Liver (tissue), 8 donors: ENCODE measurements at regions not wholly inside any gene's neighbourhood (a gene's known extent, or its start where the extent isn't known, plus 50 kb on each side); places are given as distances from the start of the nearest gene placed in this dataset.

Source experiments
- DNase-seq: peaks from one replicate; pipeline ENCODE4 v3.0.0-alpha.2; 2017; ENCODE audit warnings: low spot score
- H3K27ac ChIP-seq, 2 donors: one replicate each; pipeline ENCODE4 v1.7.0; 2013; ENCODE audit warnings: inconsistent platforms in 2 of 2, low read length in 2 of 2, control low read depth in 1 of 2, low read depth in 1 of 2, mild to moderate bottlenecking in 1 of 2
- H3K27me3 ChIP-seq, 4 donors: one replicate each; pipeline versions ENCODE4 v1.6.1 to v1.7.0; 2013; ENCODE audit warnings: low read length in 3 of 4, inconsistent platforms in 1 of 4, mild to moderate bottlenecking in 1 of 4, moderate library complexity in 1 of 4; ENCODE audit not compliant: control insufficient read depth in 4 of 4, insufficient read depth in 4 of 4
- H3K36me3 ChIP-seq, 4 donors: one replicate each; pipeline versions ENCODE4 v1.6.1 to v1.7.0; 2013; ENCODE audit warnings: low read length in 3 of 4, mild to moderate bottlenecking in 3 of 4, low read depth in 1 of 4, moderate library complexity in 1 of 4; ENCODE audit not compliant: control insufficient read depth in 4 of 4, insufficient read depth in 3 of 4
- H3K4me1 ChIP-seq, 4 donors: one replicate each; pipeline versions ENCODE4 v1.6.1 to v1.7.0; 2013; ENCODE audit warnings: low read length in 3 of 4, mild to moderate bottlenecking in 3 of 4, moderate library complexity in 1 of 4; ENCODE audit not compliant: control insufficient read depth in 4 of 4, insufficient read depth in 4 of 4
- H3K4me3 ChIP-seq, 3 donors: one replicate each; pipeline versions ENCODE4 v1.6.1 to v1.7.0; 2013; ENCODE audit warnings: low read length in 3 of 3, control low read depth in 1 of 3, low read depth in 1 of 3, mild to moderate bottlenecking in 1 of 3
- H3K9ac ChIP-seq, 2 donors: one replicate each; pipeline ENCODE4 v1.7.0; 2013; ENCODE audit warnings: low read length in 2 of 2, mild to moderate bottlenecking in 2 of 2, moderate library complexity in 2 of 2, control low read depth in 1 of 2, low read depth in 1 of 2
- H3K9me3 ChIP-seq, 4 donors: one replicate each; pipeline versions ENCODE4 v1.6.1 to v1.7.0; 2013; ENCODE audit warnings: low read length in 3 of 4; ENCODE audit not compliant: control insufficient read depth in 4 of 4
- ATF3 ChIP-seq: IDR thresholded peaks from 2 replicates; pipeline ENCODE4 v1.6.1; 2016; ENCODE audit warnings: antibody characterized with exemption
- CTCF ChIP-seq: fragments of 150-350 bp; IDR thresholded peaks from 2 replicates; pipeline ENCODE4 v1.5.1; 2017; ENCODE audit warnings: improper control_type of control experiment, low read depth, low read length; ENCODE audit not compliant: missing input control
- EGR1 ChIP-seq, 2 donors: IDR thresholded peaks; 2 replicates each; pipeline ENCODE4 v1.6.1; 2016 to 2018; ENCODE audit warnings: antibody characterized with exemption in 2 of 2, low read depth in 2 of 2
- FOXA1 ChIP-seq: IDR thresholded peaks from 2 replicates; pipeline ENCODE4 v1.6.1; 2016; ENCODE audit warnings: antibody characterized with exemption
- GABPA ChIP-seq, 2 donors: IDR thresholded peaks in 1 of 2; conservative IDR thresholded peaks in 1 of 2; 2 replicates each; pipeline ENCODE4 v1.6.1; 2016; ENCODE audit warnings: antibody characterized with exemption in 2 of 2, mild to moderate bottlenecking in 1 of 2, moderate library complexity in 1 of 2
- HNF4A ChIP-seq, 2 donors: conservative IDR thresholded peaks; 2 replicates each; pipeline ENCODE4 v1.6.1; 2016; ENCODE audit warnings: antibody characterized with exemption in 2 of 2, mild to moderate bottlenecking in 2 of 2
- HNF4G ChIP-seq: IDR thresholded peaks from 2 replicates; pipeline ENCODE4 v1.6.1; 2016; ENCODE audit warnings: antibody characterized with exemption
- JUND ChIP-seq, 2 donors: IDR thresholded peaks; 2 replicates each; pipeline ENCODE4 v1.6.1; 2016; ENCODE audit warnings: antibody characterized with exemption in 2 of 2
- MAX ChIP-seq: IDR thresholded peaks from 2 replicates; pipeline ENCODE4 v1.6.1; 2016; ENCODE audit warnings: antibody characterized with exemption
- NR2F2 ChIP-seq: IDR thresholded peaks from 2 replicates; pipeline ENCODE4 v1.6.1; 2016; ENCODE audit warnings: antibody characterized with exemption
- RAD21 ChIP-seq, 2 donors: IDR thresholded peaks; 2 replicates each; pipeline ENCODE4 v1.6.1; 2016; ENCODE audit warnings: antibody characterized with exemption in 2 of 2, mild to moderate bottlenecking in 2 of 2
- REST ChIP-seq: IDR thresholded peaks from 2 replicates; pipeline ENCODE4 v1.6.1; 2016; ENCODE audit warnings: antibody characterized with exemption, mild to moderate bottlenecking
- RXRA ChIP-seq, 2 donors: IDR thresholded peaks; 2 replicates each; pipeline ENCODE4 v1.6.1; 2017 to 2018; ENCODE audit warnings: antibody characterized with exemption in 2 of 2, mild to moderate bottlenecking in 1 of 2
- SP1 ChIP-seq: IDR thresholded peaks from 2 replicates; pipeline ENCODE4 v1.6.1; 2018; ENCODE audit warnings: antibody characterized with exemption, mild to moderate bottlenecking
- TAF1 ChIP-seq: conservative IDR thresholded peaks from 2 replicates; pipeline ENCODE4 v1.6.1; 2016; ENCODE audit warnings: antibody characterized with exemption, mild to moderate bottlenecking
- YY1 ChIP-seq: IDR thresholded peaks from 2 replicates; pipeline ENCODE4 v1.6.1; 2016; ENCODE audit warnings: antibody characterized with exemption, mild to moderate bottlenecking
- ZBTB33 ChIP-seq: IDR thresholded peaks from 2 replicates; pipeline ENCODE4 v1.6.1; 2016; ENCODE audit warnings: antibody characterized with exemption
- WGBS: extraction: QIAGEN DNeasy Blood & Tissue Kit; methylation state at CpG from one replicate; pipeline ENCODE4 v1.1.7; 2013; 5-methylcytosine and 5-hydroxymethylcytosine counted together
- donor health status: healthy.
- donor health status: healthy.
- donor health status: healthy.
- donor health status: healthy.
- donor health status: healthy.

- TF ChIP-seq REST, result no peak
- TF ChIP-seq ATF3, result no peak
- no peak for TF ChIP-seq HNF4G
- TF ChIP-seq GABPA (IDR thresholded peaks at IDR 0.05 in 1 of 2, conservative IDR thresholded peaks at IDR 0.05 in 1 of 2), result no peak
- TF ChIP-seq YY1, result no peak
- TF ChIP-seq EGR1 (IDR thresholded peaks at IDR 0.05; ENCODE audit: low read depth in 2 of 2), result no peak
Measured at GRCh38 chr4:188989371-188989770, 850.1 kb downstream of the TRIML1 start (continued).

GRCh38 chr4:188992706-188993105 is 853.5 kb downstream of the TRIML1 start:
- Histone ChIP-seq H3K36me3 (no peaks in the 10 kb centered on the region), H3K9me3 (peaks cover 0 to 2% (median 0%) of the 10 kb centered on the region in 4 donors), H3K4me3 (no peak overlapping the region), H3K9ac (no peak overlapping the region), H3K27me3 (no peaks in the 10 kb centered on the region), H3K27ac (no peak overlapping the region), H3K4me1 (no peaks in the 10 kb centered on the region)
- no peak for DNase-seq
- 71% methylated on average over 1 of the region's 1 CpG for WGBS
- TF ChIP-seq SP1 (no peak), REST (no peak)

- WGBS, result 63% methylated on average over 6 of the region's 6 CpGs
- peaks cover 0 to 2% (median 0%) of the 10 kb centered on the region in 4 donors for H3K9me3 ChIP-seq
- H3K4me1 ChIP-seq, result no peaks in the 10 kb centered on the region
- H3K36me3 ChIP-seq, result no peaks in the 10 kb centered on the region
- H3K9ac ChIP-seq, result no peak overlapping the region
- no peak for DNase-seq
- H3K27me3 ChIP-seq, result no peaks in the 10 kb centered on the region
- no peak overlapping the region for H3K27ac ChIP-seq
- no peak overlapping the region for H3K4me3 ChIP-seq
- TF ChIP-seq FOXA1, result no peak
- TF ChIP-seq ATF3, result no peak
- no peak for TF ChIP-seq JUND (IDR thresholded peaks at IDR 0.05)
- TF ChIP-seq RXRA (IDR thresholded peaks at IDR 0.05), result no peak
- TF ChIP-seq CTCF, result no peak
- TF ChIP-seq MAX, result no peak
- TF ChIP-seq HNF4A (conservative IDR thresholded peaks at IDR 0.05), result no peak
- no peak for TF ChIP-seq YY1
- TF ChIP-seq GABPA (IDR thresholded peaks at IDR 0.05 in 1 of 2, conservative IDR thresholded peaks at IDR 0.05 in 1 of 2), result no peak
- no peak for TF ChIP-seq ZBTB33
- no peak for TF ChIP-seq TAF1
- no peak for TF ChIP-seq SP1
- no peak for TF ChIP-seq EGR1 (IDR thresholded peaks at IDR 0.05; ENCODE audit: low read depth in 2 of 2)
- no peak for TF ChIP-seq NR2F2
- no peak for TF ChIP-seq RAD21 (IDR thresholded peaks at IDR 0.05)
Measured at GRCh38 chr4:188993871-188994270, 854.6 kb downstream of the TRIML1 start.
